Loucy (cell line): ENCODE measurements at regions not wholly inside any gene's neighbourhood (a gene's known extent, or its start where the extent isn't known, plus 50 kb on each side); places are given as distances from the start of the nearest gene placed in this dataset.

Experiments used
- H2AFZ ChIP-seq: fragments of 200-600 bp; sonication (generic); 2 replicates; pipeline ENCODE4 v1.6.0; 2016; ENCODE audit warnings: antibody characterized with exemption, mild to moderate bottlenecking, low read length, moderate library complexity
- H3F3A ChIP-seq: fragments of 200-600 bp; 2 replicates; pipeline ENCODE4 v1.6.0; 2016; ENCODE audit warnings: antibody characterized with exemption, low read depth, mild to moderate bottlenecking
- H3K27me3 ChIP-seq: fragments of 200-600 bp; sonication (generic); 2 replicates; pipeline ENCODE4 v1.6.1; 2014; ENCODE audit warnings: low read length, mild to moderate bottlenecking; ENCODE audit not compliant: insufficient read depth, poor library complexity, severe bottlenecking
- H3K36me3 ChIP-seq: fragments of 200-600 bp; sonication (generic); 2 replicates; pipeline ENCODE4 v1.6.1; 2016; ENCODE audit warnings: low read length; ENCODE audit not compliant: insufficient read depth
- H3K4me1 ChIP-seq: fragments of 200-600 bp; sonication (generic); 2 replicates; pipeline ENCODE4 v1.5.1; 2014; ENCODE audit warnings: low read length, mild to moderate bottlenecking; ENCODE audit not compliant: insufficient read depth, poor library complexity, severe bottlenecking
- H3K4me2 ChIP-seq: fragments of 200-600 bp; sonication (generic); 2 replicates; pipeline ENCODE4 v1.6.0; 2014; ENCODE audit warnings: antibody characterized with exemption, low read length, low read depth, mild to moderate bottlenecking; ENCODE audit not compliant: poor library complexity, severe bottlenecking
- H3K4me3 ChIP-seq: fragments of 200-600 bp; sonication (generic); 2 replicates; pipeline ENCODE4 v1.5.1; 2014; ENCODE audit warnings: low read length, mild to moderate bottlenecking, mixed read lengths; ENCODE audit not compliant: poor library complexity, severe bottlenecking
- H3K79me2 ChIP-seq: fragments of 200-600 bp; sonication (generic); 2 replicates; pipeline ENCODE4 v1.6.1; 2014; ENCODE audit warnings: low read length; ENCODE audit not compliant: insufficient read depth
- H3K9ac ChIP-seq: fragments of 200-600 bp; sonication (generic); 2 replicates; pipeline ENCODE4 v1.6.0; 2014; ENCODE audit warnings: mild to moderate bottlenecking, low read depth, low read length, moderate library complexity; ENCODE audit not compliant: poor library complexity, severe bottlenecking
- H3K9me2 ChIP-seq: fragments of 200-600 bp; sonication (generic); replicated peaks from 2 replicates; pipeline ENCODE4 v1.6.1; 2016; ENCODE audit warnings: low read depth, low read length, mixed read lengths
- H3K9me3 ChIP-seq: fragments of 200-600 bp; sonication (generic); 2 replicates; pipeline ENCODE4 v1.6.1; 2014; ENCODE audit warnings: mild to moderate bottlenecking, antibody characterized with exemption, low read length, low read depth; ENCODE audit not compliant: insufficient read depth
- H4K20me1 ChIP-seq: fragments of 200-600 bp; sonication (generic); 2 replicates; pipeline ENCODE4 v1.6.0; 2014; ENCODE audit warnings: antibody characterized with exemption, low read length, mild to moderate bottlenecking; ENCODE audit not compliant: insufficient read depth, poor library complexity, severe bottlenecking
- CTCF ChIP-seq: fragments of 200-600 bp; sonication (generic); conservative IDR thresholded peaks from 2 replicates; pipeline ENCODE4 v1.5.1; 2014; ENCODE audit warnings: mild to moderate bottlenecking, antibody characterized with exemption, low read length
- EZH2phosphoT487 ChIP-seq: fragments of 200-600 bp; IDR thresholded peaks from 2 replicates; pipeline ENCODE4 v1.6.1; 2018; ENCODE audit warnings: antibody characterized with exemption, mild to moderate bottlenecking, moderate library complexity, borderline replicate concordance

- H3K4me1 ChIP-seq: no peaks in the 10 kb centered on the region
- TF ChIP-seq EZH2phosphoT487 (no peak), CTCF (no peak)
- no peak overlapping the region for H3K4me2 ChIP-seq
- H3F3A ChIP-seq: no peaks in the 10 kb centered on the region
- no peaks in the 10 kb centered on the region for H3K79me2 ChIP-seq
- H3K9me3 ChIP-seq: no peaks in the 10 kb centered on the region
- H4K20me1 ChIP-seq: no peaks in the 10 kb centered on the region
- H3K27me3 ChIP-seq: no peaks in the 10 kb centered on the region
- no peak overlapping the region for H2AFZ ChIP-seq
- H3K9me2 ChIP-seq: no peaks in the 10 kb centered on the region
- no peak overlapping the region for H3K4me3 ChIP-seq
- H3K36me3 ChIP-seq: no peaks in the 10 kb centered on the region
- no peak overlapping the region for H3K9ac ChIP-seq
Measured at GRCh38 chr3:8224941-8225340, 276.7 kb upstream of the LMCD1 start.

GRCh38 chr3:8233938-8234337 is 267.7 kb upstream of the LMCD1 start:
- Histone ChIP-seq H3K4me1 (no peaks in the 10 kb centered on the region), H3K4me3 (no peak overlapping the region), H3K9me3 (no peaks in the 10 kb centered on the region), H3K9me2 (no peaks in the 10 kb centered on the region), H3K79me2 (no peaks in the 10 kb centered on the region), H4K20me1 (no peaks in the 10 kb centered on the region), H2AFZ (no peak overlapping the region), H3F3A (no peaks in the 10 kb centered on the region), H3K9ac (no peak overlapping the region), H3K4me2 (no peak overlapping the region), H3K36me3 (no peaks in the 10 kb centered on the region), H3K27me3 (no peaks in the 10 kb centered on the region)
- TF ChIP-seq EZH2phosphoT487 (no peak), CTCF (no peak)

GRCh38 chr3:8236264-8236663 is 265.4 kb upstream of the LMCD1 start:
- H3K4me2 ChIP-seq: no peak overlapping the region
- no peaks in the 10 kb centered on the region for H3F3A ChIP-seq
- H4K20me1 ChIP-seq: no peaks in the 10 kb centered on the region
- H3K9me2 ChIP-seq: no peaks in the 10 kb centered on the region
- TF ChIP-seq EZH2phosphoT487: no peak
- no peak for TF ChIP-seq CTCF
- no peak overlapping the region for H3K4me3 ChIP-seq
- H3K9me3 ChIP-seq: no peaks in the 10 kb centered on the region
- H3K4me1 ChIP-seq: no peaks in the 10 kb centered on the region
- no peaks in the 10 kb centered on the region for H3K79me2 ChIP-seq
- no peak overlapping the region for H3K9ac ChIP-seq
- H2AFZ ChIP-seq: no peak overlapping the region
- H3K27me3 ChIP-seq: no peaks in the 10 kb centered on the region
- no peaks in the 10 kb centered on the region for H3K36me3 ChIP-seq
